DMS153 treated with DMSO at 0.1 percent for 48 hours (cell line): ENCODE measurements at regions not wholly inside any gene's neighbourhood (a gene's known extent, or its start where the extent isn't known, plus 50 kb on each side); places are given as distances from the start of the nearest gene placed in this dataset.

ENCODE experiments used
- DNase-seq: peaks from one replicate; lab custom pipeline; 2025; ENCODE audit not compliant: unreplicated experiment; lab: John Stamatoyannopoulos, UW

DNA sequence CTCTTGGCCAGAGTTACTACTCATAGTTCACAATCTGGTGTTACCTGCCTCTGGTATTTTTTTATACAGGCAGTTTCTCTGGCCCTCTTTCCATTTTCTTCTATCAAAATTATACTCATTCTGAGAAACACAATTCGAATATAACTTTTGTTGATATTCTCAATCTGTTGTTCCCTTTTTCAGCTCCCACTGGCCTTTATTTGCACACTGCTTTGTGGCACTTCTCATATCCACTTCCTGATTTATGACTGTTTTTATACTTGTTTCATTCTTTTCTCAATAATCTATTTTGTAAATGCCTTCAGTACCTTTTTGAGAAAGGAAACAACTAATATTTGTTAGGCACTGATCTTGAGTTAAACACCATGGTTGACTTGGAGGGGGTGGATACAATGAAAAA lies 93.8 kb upstream of the HDAC9 start:
- DNase-seq = no peak

- DNase-seq = no peak
Observed at GRCh38 chr7:18402488-18403183, 92.9 kb upstream of the HDAC9 start.

GRCh38 chr7:18405726-18406125 lies 89.8 kb upstream of the HDAC9 start:
- no peak for DNase-seq

- no peak for DNase-seq
Observed at GRCh38 chr7:18407385-18407784, 88.2 kb upstream of the HDAC9 start.

GRCh38 chr7:18408461-18408860 lies 87.1 kb upstream of the HDAC9 start:
- no peak for DNase-seq

DNA sequence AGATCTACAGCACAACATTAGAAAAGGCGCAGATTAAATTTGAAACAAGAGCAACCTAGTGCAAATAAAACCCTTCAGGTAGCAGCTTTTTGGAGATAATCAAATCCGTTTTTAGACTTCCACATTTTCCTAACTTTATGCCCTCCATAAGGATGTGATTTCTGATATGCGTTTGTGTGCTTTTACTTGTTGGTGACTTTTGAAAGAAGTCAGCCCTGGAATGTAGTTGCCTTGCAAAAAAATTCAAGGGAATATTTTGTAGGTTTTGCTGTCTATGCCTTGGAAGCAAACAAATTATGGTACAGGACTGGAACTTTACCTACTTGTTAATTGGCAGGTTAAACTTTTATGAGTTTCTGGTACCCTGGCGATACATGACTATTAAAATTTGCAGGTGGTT lies 86.7 kb upstream of the HDAC9 start:
- no peak for DNase-seq

- DNase-seq = no peak
Observed at GRCh38 chr7:18413447-18413846, 82.1 kb upstream of the HDAC9 start.

DNA sequence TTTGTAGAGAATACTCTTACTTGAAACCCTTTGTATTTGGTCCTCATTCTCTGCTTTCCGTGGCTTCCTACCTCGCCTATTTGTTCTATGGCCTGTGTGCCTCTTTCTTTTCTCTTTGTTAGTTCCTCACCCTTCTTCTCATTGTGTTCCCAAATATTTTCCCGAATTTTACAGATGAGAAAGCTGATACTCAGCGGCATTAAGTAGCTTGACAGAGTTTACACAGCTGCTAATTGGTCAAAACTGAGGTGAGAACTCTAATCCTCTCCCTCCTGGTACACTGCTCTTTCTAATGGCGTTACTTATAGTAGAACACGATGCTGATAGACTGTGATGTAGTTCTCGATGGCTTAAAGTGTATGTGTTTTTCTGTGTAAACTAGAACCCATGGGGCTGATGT lies 80.7 kb upstream of the HDAC9 start:
- DNase-seq = no peak

DNA sequence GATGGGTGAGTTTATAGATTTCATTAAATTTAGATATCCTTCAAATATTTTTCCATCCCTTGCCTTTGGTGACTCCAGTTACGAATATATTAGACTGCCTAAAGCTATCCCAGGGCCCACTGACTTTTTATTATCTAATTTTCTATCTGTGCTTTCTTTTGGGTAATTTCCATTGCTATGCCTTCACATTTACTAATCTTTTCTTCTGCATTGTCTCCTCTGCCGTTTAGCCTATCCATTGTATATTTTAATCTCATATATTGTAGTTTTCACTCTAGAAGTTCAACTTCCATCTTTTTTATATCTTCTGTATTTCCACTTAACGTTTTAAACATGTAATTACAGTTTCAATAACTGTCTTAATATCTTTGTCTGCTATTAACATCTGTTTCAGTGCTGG lies 78.6 kb upstream of the HDAC9 start:
- no peak for DNase-seq

- DNase-seq = no peak
Observed at GRCh38 chr7:18419456-18419855, 76.1 kb upstream of the HDAC9 start.

GRCh38 chr7:18420108-18420507 lies 75.4 kb upstream of the HDAC9 start:
- no peak for DNase-seq

DNA sequence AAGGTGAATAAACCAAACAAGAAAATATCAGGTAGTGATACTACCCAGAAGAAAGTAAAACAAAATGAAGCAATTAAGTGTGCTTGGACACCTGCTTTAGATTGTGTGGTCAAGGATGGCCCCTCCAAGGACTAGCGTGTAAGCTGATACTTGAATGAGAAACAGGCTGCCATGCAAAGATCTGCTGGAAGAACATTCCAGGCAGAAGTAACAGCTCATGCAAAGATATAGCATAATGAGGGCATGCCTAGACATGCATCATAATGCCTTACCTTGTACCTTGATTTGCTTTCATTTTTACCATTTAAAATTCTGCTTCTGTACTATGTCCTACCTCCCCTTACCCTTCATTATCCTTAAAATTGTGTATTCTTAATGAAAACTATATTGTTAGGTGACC lies 74.8 kb upstream of the HDAC9 start:
- DNase-seq = no peak

GRCh38 chr7:18421297-18422002 lies 74.1 kb upstream of the HDAC9 start:
- no peak for DNase-seq

DNA sequence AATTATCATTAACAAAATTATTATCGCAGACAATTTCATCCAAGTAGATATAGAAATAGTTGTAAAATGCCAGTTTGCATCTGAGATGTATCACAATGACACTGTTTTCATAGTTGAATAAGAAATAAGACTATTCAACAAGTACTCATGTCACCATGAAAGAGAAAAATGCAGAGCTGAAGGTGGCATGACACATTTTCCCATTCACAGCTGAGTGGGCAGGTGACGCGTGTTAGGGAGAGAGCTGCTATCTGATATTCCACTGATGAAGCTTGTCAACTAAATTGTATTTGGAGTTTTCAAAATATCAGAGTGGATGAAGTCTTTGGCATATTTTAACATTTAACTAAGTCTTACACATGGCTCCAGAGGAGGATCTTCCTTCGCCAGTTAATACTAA lies 70.3 kb upstream of the HDAC9 start:
- DNase-seq = no peak

DNA sequence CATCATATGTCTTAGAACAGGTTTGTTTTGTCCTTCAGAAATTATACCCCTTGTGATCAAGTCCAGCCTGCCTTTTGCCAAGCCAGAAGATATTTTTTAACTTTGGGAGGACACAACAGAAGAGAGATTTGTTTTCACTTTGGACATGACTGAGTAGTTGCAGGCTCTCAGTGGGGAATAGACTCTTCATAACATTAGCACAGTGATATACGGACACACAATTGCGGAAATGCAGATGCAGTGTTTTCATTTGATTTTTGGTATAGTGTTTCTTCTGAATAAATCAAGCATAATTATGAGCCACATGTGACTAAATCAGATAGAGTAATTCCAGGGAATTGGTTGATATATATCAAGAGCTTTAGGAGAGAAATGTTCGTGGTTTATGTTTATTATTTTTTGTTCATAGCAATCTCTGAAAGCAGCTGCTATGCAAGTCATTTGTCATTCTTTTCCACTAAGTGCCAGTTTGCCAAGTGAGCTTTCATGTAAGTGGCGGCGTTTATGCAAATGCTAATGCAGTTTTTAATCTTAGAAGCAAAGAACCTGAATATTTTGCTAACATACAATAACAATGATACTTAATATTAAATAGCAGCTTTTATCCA lies 69.6 kb upstream of the HDAC9 start:
- DNase-seq = no peak

DNA sequence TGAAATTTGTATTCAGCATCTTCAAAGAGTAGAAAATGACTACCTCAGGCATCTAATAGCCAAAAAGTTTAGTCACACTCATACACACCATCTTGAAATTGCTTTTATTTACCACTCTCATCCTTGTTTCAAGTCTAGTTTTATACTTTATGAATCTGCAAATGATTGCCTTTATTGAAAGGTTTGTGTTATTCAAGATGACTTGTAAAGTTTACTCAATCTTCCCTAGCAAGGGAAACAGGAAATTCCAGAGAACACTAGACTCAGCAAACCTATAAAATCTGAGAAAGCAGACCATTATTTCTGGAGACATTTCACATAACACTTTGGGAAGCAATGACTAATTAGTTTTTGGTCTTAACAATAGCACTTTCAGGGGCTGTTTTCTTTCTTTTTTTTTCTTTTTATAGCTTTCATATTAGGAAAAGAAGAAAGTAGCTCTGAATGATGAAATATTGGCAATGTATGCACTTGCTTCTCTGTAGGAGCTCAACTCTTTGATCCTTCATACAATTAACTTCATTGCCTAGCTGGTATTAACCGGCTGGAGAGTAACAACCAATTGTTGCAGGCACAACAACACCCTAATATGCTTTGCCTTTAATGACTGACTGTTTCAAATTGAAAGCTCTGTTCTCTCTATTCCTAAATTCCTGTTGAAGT lies 68.9 kb upstream of the HDAC9 start:
- DNase-seq = no peak

DNA sequence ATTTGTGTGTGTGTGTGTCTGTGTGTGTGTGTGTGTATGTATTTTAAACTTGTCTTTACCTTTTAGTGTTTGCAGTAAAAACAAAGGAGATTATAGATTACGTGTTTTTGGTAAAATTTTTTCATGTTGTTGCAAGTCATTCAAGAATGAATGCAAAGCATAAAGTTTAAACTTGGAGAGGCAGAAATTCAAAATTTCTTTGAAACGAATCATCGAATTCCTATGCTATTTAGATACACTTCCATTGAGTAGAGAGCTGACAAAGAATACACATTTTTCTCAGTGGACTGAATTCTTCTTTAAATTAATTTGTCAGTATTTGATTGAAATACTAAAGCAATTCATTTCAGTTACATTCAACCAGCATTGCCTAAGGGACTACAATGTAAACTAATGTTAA lies 66.0 kb upstream of the HDAC9 start:
- DNase-seq = no peak

- DNase-seq = no peak
Observed at GRCh38 chr7:18430810-18431209, 64.7 kb upstream of the HDAC9 start.

GRCh38 chr7:18434171-18434570 lies 61.4 kb upstream of the HDAC9 start:
- DNase-seq = no peak

- DNase-seq = no peak
Observed at GRCh38 chr7:18437101-18437500, 58.4 kb upstream of the HDAC9 start.

GRCh38 chr7:18440934-18441333 lies 54.6 kb upstream of the HDAC9 start:
- no peak for DNase-seq

- DNase-seq = no peak
Observed at GRCh38 chr7:18444826-18445225, 50.7 kb upstream of the HDAC9 start.
